Fibroblast of skin of abdomen (primary cell): ENCODE measurements at regions not wholly inside any gene's neighbourhood (a gene's known extent, or its start where the extent isn't known, plus 50 kb on each side); places are given as distances from the start of the nearest gene placed in this dataset.
A peak's percentile ranks its signal among the peaks of the same experiment; 100 is the strongest.

ENCODE experiments used
- DNase-seq: peaks from one replicate; pipeline ENCODE4 v3.0.0-alpha.2; 2013

DNA sequence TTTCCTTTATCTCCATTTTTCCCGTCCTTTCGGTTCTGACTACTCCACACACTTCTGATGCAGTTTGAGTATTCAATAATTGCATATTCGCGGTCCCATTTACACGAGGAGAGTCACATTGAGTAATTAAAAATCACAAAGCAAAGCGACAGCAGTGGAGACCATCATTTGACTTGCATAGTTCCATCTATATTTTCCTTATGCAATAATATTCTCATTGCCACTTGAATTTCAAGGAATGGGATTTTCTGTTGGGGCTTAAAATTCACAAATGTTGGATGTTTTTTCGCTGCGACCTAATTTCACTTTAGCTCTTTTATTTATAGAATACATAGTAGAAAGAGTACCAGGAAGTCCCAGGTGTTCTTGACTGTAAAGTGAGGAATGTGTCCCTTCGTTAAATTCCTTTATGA, 186.8 kb downstream of the ZEB2 start:
- DNase-seq, result no peak

DNA sequence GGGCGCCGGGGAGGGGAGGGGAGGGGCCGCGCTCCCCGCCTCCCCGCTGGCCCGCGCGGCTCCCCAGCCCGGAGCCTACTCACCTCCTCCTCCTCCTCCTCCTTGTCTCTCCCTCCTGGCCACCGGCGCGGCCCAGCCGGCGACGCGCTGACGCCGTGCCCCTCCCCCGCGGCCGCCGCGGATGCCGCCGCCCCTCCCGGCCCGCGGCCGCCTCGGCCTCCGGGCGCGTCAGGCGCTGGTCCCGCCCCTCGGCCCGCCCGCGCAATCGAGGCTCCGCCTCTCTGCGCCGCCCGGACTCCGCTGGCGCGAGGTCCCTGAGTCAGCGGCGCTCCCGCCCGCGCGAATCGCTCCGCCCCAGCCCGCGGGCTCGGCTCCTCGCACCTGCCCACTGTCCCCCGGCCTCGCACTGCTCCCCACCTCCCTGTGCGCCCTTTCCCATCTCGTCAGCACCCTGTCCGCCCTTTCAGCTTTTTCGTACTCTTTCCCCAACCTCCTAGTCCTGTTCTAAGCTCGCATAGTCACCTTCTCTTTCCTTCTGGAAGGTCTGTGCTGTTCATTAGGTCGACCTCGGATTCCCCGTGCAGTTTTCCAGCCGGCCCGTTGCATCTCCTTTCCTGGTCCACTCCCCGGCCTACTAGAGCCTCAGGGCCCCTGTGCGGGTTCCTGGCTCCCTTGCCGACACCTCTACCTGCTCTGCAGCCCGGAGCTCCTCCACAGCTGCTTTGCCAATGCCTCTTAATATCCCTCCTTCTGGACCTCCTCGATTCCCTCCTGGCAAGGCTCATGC, 187.4 kb downstream of the ZEB2 start:
- peak; percentile 93 for DNase-seq

DNA sequence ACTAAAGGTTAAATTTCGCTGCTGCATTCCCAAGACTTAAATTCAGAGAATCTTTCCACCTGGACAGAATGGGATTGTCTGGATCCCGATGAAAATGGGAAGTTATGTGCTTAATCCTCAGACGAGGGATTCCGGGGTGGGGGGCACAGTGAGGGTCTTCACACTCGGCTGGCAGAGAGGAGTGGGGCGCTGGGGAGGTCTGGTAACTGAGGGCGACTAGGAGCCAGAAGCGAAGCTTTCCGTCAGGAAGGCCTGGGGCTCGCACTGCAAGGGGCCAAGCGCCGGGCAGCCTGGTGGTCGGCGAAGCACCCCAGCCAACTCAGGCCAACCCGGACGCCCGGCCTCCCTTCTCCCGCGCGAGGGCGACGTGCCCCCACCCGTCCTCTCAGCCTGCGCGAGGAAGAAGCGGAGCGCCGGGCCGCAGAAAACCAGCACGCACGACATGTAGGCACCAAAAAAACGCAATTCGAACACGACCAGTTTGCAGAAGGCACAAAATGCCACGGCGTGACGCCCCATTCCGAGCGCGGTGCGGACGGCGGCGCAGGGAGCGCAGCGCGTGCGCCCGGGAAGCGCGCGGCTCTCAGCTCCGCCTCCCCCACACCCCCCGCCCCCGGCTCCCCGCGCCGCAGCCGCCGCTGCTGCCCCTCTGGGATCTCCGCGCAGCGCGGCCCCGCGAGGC, 188.1 kb downstream of the ZEB2 start:
- no peak for DNase-seq

DNA sequence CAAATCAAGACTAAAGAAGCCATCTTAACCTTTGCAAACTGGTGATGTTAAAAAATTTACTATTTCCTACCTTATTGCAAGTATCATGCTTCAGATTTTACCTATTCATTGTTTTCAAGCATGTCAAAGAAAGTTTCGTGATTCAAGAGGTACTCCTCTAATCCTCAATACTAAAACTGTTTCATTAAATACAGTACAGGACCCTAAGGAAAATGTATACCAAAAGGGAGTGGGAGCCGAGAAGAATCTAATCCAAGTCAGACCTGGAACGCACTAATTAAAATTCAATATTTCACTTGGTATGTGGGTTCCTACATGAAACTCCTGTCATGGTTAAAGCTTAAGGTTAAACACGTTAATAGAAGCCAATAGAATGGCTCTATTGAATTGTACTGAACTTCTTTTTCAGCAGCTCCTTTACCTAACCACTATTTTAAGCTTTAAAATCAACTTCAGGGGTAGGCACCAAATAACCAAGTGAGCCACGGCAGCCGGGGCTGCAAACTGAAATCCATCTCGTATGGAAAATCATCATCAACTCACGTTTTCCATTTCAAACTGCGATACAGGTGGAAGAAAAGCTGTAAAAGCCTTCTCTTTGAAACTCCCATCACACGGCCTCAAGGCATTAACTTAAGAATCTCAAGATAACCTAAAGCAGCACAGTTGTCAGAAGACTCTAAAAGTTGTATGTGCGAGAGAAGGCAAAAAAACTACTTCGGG, 188.8 kb downstream of the ZEB2 start:
- no peak for DNase-seq

DNA sequence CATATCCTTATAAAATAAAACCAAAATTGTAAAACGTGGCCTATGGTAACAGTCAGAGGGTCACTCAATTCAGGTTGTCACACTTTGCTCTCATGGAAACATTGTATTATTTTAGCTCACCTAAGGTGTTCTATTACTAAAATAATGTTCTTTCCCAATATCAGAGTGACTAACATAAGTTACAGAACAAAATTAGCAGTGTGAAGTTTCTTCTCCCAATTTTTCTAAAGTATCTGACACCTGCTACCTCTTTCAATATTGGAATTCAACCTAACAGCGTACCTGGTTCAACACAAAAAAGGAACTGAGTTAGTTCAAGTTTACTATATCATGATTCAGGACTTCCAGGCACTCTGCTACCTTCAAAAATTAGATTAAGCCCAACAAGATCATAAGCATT, 190.4 kb downstream of the ZEB2 start:
- no peak for DNase-seq

DNA sequence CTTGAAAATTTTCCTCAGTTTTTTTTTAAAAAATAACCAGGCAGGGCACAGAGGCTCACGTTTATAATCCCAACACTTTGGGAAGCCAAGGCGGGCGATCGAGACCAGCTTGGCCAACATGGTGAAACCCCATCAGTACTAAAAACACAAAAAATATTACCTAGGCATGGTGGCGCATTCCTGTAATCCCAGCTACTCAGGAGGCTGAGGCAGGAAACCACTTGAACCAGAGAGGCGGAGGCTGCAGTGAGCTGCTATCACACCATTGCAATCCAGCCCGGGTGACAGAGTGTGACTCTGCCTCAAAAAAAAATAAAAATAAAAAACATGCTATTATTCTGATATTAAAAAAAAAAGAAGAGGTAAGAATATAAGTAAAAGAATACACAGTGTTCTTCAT, 191.0 kb downstream of the ZEB2 start:
- no peak for DNase-seq

DNA sequence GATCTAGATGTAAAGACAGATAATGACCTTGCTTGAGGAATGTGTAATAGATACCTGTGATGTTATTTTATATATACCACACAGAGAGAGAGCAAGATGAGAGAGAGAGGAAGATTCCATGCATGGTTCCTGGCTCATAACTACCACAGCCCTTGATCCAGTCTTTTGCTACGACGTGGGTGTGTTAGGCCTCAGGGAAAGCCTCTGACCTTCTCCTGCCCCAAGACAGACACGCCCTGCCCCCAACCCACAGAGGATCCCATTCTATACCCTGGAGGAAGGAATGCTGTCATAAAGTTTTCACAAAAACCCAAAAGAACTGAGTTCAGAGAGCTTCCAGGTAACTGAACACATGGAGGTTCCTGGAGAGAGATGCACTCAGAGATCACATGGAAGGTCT, 193.1 kb downstream of the ZEB2 start:
- DNase-seq, result no peak

DNA sequence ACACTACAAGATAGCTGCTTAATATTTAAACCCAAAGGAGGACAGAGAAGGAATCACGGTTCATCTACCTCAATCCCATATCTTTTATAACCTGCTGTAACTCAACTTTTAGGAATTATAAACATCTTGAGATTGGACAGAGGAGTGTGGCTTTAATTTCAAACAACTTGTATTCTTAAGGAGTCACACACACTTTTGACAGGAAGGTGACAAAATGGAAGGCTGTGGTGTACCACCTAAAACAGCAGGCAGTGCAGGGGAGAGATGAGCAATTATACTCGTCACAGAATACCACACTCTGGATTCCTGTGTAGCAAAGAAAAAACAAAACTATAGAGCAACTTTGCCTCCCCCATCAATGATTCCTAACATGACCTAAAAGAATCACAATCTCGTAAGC, 194.8 kb downstream of the ZEB2 start:
- DNase-seq, result peak; percentile 7

DNA sequence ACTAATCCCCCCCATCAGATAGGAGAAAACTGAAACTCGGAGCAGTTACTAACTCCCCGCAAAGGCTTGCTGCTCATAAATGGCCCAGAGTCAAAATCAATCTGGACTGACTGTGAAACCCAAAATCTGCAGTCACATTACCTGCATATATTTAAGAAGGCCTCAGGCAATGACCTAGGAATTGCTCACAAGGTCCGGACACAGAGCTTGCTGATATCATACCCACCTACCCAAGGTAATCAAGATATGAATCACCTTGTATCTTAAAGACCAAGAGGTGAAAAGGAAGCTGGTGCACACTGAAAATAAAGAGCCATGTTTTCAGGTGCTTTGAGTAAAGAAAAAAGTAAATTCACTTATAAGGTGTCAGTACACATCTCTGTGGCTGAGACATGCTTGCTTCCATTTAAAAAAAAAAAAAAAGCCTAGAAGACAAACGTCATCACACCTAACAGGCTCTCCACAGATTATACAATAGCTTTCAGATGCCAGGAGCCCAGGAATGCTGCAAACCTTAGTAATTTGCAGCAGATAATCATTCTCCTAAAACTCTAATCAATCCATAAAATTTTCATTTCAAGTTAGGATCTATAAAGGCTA, 195.4 kb downstream of the ZEB2 start:
- no peak for DNase-seq

DNA sequence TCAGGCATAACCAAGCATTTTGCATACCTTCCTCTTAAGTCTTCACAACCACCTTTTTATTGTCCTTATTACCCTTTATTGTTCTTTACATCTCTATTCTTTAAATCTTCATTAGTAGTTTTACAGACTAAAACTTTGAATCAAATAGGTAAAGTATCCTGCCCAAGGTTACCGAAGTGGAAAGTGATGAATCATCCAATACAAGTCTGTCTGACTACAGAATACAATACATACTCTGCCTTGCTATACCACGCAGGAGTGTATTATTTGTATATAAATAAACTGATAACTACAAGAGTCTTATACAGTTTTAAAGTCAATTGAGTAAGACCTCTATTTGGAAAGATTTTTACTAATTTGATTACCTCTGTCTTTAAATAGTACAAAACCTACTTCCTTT, 196.0 kb downstream of the ZEB2 start:
- DNase-seq, result no peak

DNA sequence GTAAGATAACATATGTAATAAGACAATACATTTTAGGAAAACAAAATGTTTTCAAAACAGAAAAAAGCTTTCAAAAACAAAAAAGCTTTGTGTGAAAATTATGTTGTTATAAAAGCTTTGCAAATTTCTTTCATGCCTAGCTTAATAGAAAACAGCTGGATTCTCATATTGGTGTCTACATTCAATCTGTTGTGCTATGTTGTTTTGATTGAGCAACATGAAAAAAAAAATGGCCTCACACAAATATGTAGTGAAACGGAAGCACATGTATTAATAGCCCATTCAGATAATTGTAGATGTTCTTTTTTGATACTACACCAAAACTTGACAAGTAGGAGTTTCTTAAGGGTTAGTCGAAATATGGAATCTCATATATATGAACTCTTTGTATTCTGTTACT, 197.5 kb downstream of the ZEB2 start:
- peak; percentile 49 for DNase-seq

DNA sequence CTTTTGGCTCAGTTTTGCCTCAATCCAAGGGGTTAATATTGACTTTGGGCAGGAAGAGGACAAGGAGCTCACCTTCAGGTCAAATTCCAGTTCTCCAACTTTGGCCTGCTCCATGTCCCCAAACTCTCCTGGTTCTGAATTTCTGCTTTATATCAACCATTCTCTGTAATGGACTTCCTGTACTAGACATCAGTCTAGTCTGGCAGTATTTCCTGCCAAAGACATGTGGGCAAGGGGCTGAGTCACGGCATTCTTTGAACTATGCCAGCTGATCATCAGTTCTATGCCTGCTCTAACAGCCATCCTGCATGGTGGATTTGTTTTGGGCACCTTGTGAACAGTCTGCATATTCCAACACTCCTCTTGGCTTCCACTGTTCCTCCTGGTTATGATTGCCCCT, 199.4 kb downstream of the ZEB2 start:
- DNase-seq, result peak; percentile 44

DNA sequence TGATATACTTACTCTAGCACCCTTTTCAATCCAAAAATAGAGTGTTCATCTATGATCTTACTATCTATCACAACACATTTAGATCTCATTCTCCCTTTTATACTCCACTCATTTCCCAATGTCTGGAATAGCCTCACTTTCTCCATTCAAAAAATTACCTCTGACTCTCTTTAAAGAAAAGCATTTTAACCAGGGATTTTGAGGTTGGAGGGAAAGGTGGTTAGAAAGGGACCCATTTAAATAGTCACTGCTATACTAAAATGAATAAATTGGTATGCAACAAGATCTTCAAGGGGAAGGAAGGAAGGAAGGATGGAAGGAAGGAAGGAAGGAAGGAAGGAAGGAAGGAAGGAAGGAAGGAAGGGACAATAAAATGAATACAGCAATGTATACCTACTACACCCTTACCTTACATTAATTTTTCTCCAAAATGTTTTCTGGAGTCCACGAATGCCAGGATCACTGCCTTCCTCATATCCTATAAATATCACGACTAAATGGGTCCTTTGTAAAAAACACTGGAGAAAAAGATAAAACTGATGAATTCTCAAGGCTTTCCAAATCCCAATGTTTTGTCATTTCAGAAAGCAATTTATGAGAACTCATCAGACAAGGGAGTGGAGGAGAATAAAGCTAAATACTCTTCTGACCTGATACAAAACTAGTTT, 202.7 kb downstream of the ZEB2 start:
- DNase-seq, result no peak

DNA sequence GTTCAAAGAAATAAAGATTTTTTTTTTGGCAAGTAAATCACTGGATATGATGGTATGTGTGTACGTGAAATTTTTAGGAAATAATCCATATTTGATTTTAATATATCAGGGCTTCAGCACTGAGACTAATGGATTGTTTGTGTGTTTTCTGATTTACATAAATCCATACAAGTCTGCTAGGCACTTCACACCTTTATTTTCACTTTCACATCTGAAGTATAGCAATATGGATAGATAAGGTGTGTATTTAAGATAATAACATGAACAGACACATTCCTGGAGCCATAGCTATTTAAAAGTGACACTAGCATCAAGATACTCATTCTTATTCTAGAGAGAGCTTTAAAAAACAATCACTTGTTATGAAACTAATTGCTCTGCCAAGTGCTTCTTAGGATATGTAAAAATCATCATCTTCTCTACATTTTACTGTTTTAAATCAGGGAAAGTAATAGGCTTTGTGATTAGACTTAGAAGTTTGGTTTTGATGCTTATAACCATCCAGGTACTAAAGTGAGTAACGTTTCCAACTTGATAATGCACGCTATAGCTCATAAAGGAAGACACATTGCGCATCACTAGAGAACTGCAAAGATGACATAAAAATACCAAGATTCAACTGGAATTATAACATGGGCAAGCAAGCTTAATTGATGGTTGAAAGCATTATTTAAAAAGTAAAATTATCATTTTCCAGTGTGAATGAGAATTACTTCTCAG, 208.9 kb downstream of the ZEB2 start:
- no peak for DNase-seq

DNA sequence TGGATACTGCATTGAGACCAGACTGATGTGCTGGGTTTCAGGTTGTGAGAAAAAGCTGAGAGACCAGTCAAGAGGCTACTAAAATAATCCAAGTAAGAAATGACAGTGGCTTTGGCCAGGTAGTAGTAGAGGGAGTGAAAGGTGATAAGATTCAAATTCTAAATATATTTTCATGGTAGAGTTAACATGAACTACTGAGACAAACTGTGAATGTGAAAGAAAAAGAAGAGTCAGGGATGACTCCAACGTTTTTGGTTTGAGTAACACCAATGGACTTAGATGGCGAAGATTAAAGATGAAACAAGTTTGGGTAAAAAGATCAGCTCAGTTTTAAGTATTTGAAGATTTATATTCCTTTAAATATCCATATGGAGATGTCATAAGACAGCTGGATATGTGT, 209.4 kb downstream of the ZEB2 start:
- DNase-seq, result no peak

DNA sequence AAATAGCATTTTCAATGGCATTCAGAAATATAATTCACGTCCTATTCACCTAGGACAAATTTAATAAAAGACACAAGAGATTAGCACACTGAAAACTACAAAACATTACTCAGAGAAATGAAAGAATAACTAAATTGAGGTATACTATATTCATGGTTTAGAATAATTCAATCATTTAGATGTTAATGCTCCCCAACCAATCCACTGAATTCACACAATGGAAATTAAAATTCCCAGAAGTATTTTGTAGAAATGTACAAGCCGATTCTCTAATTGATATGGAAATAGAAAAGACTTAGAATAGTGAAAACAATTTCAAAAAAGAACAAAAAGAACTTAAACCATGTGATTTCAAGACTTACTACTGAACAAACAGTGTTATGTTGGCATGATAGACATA, 212.2 kb downstream of the ZEB2 start:
- no peak for DNase-seq

DNA sequence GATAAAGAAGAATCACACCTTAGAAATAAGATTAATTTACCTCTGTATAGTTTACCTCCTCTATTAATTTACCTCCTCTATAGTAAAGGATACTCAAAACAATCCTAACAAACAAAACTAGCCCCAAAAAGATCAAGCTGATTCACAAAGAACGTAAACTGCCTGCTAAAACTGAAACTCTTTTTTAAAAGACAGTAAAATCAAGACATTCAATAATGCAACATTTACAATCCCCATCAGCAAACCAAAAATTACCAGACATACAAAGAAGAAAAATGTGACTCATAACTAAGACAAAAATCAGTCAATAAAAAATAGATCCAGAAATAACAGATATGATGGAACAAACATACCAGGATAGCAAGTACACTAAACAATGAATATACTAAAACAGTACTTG, 215.7 kb downstream of the ZEB2 start:
- no peak for DNase-seq

DNA sequence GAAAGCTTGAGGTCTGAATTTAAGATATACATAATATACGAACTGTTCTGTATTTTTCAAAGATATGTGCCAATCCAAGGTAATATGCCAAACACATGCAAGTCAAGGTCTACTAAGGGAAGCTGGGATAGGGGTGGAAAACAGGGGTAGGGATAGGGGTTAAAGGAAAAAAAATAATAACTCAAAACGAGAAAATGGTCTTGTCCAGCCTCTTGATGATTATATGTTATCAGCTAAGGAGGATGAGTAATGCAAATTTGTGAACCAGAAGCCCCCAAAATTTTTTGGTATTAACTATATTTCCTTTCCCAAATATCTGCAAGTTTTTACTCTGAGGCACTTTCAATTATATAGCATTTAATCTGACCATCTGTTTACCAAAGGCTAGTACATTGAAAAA, 219.3 kb downstream of the ZEB2 start:
- no peak for DNase-seq

DNA sequence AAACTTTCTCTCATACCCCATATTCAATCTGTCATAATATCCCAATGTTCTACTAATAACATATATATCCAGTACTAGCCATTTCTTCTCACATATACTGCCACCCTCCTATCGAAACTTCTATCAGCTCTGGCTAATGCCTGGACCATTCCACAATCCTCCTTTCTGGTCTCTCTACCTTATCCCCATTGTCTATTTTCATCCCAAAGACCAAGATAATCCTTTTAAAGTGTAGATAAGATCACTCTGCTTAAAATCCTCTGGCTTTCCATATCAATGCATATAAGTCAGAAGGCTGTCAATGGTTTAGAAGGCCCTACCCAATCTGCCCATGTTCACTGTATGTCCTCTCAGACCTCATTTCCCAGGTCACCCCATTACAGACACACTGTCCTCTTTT, 229.6 kb downstream of the ZEB2 start:
- DNase-seq, result no peak

DNA sequence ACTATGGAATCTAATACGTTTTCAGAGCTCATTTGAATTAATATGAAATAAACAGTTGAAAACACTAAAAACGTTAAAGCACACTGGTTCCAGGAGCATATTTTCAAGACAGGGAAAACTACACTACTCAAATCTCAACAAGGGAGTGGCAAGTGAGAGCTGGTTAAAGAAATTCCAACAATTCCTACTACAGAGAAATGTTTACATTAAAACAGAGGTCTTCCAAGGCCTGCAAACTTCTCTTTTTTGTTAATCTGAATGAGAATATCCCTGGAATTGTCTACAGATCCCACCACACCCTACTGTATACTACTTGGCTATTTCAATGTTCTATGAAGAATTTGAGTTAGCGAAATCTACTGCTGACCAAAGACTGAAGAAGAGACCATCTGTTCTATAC, 231.5 kb downstream of the ZEB2 start:
- DNase-seq, result peak; percentile 25

DNA sequence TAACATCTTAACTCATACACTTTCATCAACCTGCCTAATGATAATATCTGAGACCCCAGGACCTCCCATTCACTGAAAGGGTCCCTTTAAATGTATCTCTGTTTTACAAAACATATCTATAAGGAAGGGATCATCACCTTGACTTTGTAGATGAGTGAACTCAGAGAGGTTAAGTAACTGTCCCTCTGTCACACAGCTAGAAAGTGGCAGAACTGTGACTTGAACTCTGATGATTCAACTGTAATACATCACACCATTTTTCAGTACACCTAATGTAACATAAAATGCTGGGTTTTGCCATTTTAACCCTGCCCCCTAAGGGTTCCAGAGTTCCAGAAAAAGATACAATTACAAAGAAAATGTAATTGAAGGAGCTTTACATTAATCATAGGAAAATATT, 234.6 kb downstream of the ZEB2 start:
- DNase-seq, result no peak

DNA sequence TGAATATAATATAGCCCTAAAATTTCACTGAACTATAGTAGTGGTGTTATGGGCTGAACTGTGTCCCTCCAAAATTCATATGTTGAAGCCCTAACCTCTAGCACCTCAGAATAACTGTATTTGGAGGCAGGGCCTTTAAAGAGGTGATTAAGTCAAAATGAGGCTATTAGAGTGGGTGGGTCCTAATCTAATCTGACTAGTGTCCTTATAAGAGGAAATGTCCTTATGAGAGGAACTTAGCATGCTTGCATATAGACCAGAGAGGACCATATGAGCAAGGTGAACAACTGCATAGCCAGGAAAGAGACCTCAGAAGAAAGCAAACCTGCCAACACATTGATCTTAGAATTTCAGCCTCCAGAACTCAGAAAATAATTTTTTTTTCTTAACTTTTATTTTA, 238.4 kb downstream of the ZEB2 start:
- DNase-seq, result no peak
